ENCODE measurements at regions not wholly inside any gene's neighbourhood (a gene's known extent, or its start where the extent isn't known, plus 50 kb on each side); places are given as distances from the start of the nearest gene placed in this dataset.

- TF ChIP-seq USF2 (IDR thresholded peaks at IDR 0.05; ENCODE audit: low read depth, low read length): peak; percentile 83
- peak; percentile 88; the same call in 1 of the 2 replicates for TF ChIP-seq USF2 (CRISPR knock-in tag; IDR thresholded peaks at IDR 0.05; ENCODE audit: borderline replicate concordance)
- TF ChIP-seq HNF4A (CRISPR knock-in tag; IDR thresholded peaks at IDR 0.05): 0 out of 2 replicates have a peak, but pooled peaks have one; percentile 7
- TF ChIP-seq NFYB (CRISPR knock-in tag; IDR thresholded peaks at IDR 0.05): no peak
- TF ChIP-seq SNAPC5 (CRISPR knock-in tag; IDR thresholded peaks at IDR 0.05; ENCODE audit: borderline replicate concordance): no peak
- TF ChIP-seq TP53 (CRISPR knock-in tag; conservative IDR thresholded peaks at IDR 0.05): no peak
- no peak for TF ChIP-seq FIP1L1 (IDR thresholded peaks at IDR 0.05; ENCODE audit: borderline replicate concordance, insufficient read depth, low read depth, low read length)
- TF ChIP-seq PRDM15 (CRISPR knock-in tag; IDR thresholded peaks at IDR 0.05): no peak
- TF ChIP-seq MLXIP (CRISPR knock-in tag; IDR thresholded peaks at IDR 0.05; ENCODE audit: borderline replicate concordance): no peak
- TF ChIP-seq GPN1 (CRISPR knock-in tag; IDR thresholded peaks at IDR 0.05; ENCODE audit: borderline replicate concordance): no peak
- TF ChIP-seq ZUFSP (CRISPR knock-in tag; IDR thresholded peaks at IDR 0.05; ENCODE audit: borderline replicate concordance): no peak
- no peak for TF ChIP-seq JDP2 (CRISPR knock-in tag; IDR thresholded peaks at IDR 0.05; ENCODE audit: borderline replicate concordance)
- no peak for TF ChIP-seq SRF (IDR thresholded peaks at IDR 0.05; ENCODE audit: low read depth, low read length)
- TF ChIP-seq MYPOP (CRISPR knock-in tag; IDR thresholded peaks at IDR 0.05): peak; percentile 23; the same call in 1 of the 2 replicates
- TF ChIP-seq U2AF1 (optimal IDR thresholded peaks at IDR 0.05; ENCODE audit: low read depth, low read length): no peak
Observed at GRCh38 chr16:85557083-85557970, 55.8 kb upstream of the GSE1 start (continued).
